Sciatic nerve (tissue), 2 donors: ENCODE measurements at regions not wholly inside any gene's neighbourhood (a gene's known extent, or its start where the extent isn't known, plus 50 kb on each side); places are given as distances from the start of the nearest gene placed in this dataset.

Experiments
- ATAC-seq: fragments of 200-7000 bp; cut with Tn5 transposase; one replicate; pipeline ENCODE4 v1.9.1; 2020; ENCODE audit warnings: mild to moderate bottlenecking, moderate library complexity
- DNase-seq: peaks from one replicate; pipeline ENCODE4 v3.0.0-alpha.2; 2020; ENCODE audit warnings: low spot score
- intact Hi-C: fragments of 100-400 bp; cut with DNase I; formaldehyde crosslinking; loops from one replicate; pipeline ENCODE4 v1.14.2; 2022
- donor health status: DM: no; HTN: no; CAD: no.
- donor health status: DM: no; HTN: no; CAD: no.

DNA sequence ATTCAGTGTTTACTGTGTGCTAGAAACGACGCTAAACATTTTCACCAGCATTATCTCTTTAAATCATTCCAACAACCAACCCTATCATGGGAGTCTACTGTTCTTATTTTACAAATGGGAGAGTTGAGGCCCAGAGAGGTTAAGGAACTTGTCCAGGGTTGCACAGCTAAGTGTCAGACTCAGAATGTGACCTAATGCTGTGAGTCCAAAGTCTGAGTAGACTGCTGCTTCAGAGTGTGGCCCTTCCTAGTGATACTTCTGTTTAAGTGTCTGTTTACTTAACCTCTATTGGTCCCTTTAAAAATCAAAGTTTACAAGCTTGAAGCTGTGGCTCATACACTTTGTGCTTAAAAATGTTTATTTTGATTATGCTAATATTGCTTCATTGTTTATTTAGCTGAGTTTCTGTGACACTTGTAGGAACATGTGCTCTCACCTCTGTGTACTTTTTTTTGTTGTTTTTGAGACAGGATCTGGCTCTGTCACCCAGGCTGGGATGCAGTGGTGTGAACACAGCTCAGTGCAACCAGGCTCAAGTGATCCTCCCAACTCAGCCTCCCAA is 84.4 kb upstream of the SYPL1 start:
- no peak for ATAC-seq
- intact Hi-C loops, result no loop called here
- no peak for DNase-seq

DNA sequence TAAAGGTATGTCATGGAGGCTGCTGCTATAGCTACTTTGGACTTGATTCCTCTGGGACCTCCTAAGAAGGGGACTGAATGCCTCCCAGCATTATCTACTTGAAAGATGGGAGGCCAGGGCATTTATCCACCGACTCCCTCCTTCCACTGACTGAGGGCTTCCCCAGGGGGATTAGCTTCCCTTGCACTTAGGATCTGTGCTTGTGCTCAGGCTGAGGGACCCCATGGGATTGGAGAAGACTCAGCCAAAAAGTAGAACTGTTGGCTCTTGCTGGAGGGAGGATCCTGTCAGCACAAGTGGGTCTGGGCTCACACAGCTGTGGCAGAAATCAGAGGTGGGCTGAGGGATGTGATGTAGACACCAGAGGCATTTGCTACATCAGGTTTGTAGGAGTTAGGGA is 81.5 kb upstream of the SYPL1 start:
- intact Hi-C loops, result no loop called here
- DNase-seq (no peak), ATAC-seq (no peak)

DNA sequence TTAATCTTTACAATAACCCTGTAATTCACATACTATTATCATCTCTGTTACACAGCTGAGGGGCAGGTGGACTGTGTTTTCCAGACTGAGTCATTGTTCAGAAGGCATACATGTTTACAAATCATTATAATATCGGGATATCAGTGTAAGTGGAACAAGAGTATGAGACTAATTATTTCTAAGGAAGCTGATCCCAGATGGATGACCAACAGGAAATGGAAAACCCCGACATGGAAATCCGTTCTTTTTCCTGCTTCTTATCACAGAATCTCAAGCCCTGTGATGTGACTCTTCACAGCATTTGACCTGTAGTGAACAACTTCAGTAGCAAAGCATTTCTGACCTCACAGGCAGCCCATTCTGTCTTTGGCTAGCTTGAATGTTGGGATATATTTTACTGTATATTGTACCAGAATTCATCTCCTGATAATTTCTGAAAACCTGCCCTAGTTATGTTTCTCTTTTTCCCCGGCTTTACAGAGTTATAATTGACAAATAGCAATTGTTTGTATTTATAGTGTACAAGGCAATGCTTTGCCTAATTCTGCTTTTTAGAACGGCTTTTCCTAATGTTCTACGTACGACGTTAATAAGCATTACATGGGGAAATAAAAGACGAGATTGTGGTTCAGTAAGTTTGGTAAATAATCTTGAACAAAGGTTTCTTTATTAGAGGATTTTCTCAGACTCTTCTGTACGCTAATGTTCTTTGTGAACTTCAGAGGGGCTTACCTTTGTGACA is 78.6 kb upstream of the SYPL1 start:
- intact Hi-C loops, result no loop called here
- no peak for ATAC-seq
- no peak for DNase-seq

DNA sequence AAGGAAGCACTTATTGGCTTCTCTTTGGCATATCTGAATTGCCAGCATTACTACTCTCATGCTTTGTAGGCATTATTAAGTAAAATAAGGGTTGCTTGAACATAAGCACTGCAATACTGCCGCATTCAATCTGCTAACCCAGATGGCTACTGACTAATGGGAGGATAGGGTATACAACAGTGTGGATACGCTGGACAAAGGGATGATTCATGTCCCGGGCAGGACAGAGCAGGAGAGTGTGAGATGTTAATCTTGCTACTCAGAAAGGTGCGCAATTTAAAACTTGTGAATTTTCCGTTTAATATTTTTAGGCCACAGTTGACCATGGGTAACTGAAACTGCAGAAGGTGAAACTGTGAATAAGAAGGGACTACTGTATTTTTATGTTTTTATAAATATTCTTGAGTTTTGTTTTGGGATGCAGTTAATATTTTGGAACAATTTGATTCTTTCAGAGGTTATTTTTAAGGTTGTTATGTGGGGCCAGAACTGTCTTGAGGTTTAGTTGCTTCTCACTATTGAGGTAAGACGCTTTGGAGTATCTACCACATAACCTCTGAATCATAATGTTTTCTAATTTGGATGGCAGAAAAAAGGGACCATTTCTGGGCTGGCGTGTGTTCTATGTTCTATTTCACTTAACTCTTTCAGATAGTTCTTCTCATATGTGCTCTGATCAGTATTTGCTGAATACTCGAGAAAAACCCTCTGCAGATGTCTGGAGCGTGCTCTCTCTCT is 75.7 kb upstream of the SYPL1 start:
- DNase-seq (no peak), ATAC-seq (no peak)
- intact Hi-C loops, result no loop called here

DNA sequence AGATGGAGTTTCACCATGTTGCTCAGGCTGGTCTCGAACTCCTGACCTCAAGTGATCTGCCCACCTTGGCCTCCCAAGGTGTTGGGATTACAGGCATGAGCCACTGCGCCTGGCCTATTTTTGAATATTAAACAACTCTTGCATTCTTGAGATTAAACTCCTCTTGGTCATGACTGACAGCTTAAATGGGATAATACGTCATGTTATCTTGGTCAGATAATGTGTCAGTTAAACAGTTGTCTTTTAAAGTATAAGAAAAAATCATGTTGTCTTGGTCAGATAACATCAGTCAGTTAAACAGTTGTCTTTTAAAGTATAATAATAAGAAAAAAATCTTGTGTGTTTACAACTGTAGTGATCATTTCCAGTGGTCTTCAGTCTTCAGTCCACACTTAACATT is 73.6 kb upstream of the SYPL1 start:
- DNase-seq (no peak), ATAC-seq (no peak)
- intact Hi-C loops, result no loop called here

- DNase-seq (no peak), ATAC-seq (no peak)
- intact Hi-C loops, result no loop called here
Observed at GRCh38 chr7:106183952-106184351, 71.8 kb upstream of the SYPL1 start.

- ATAC-seq (no peak), DNase-seq (no peak)
- intact Hi-C loops, result no loop called here
Observed at GRCh38 chr7:106182904-106183303, 70.8 kb upstream of the SYPL1 start.

- intact Hi-C loops, result no loop called here
- no peak for ATAC-seq
Observed at GRCh38 chr7:106181658-106182265, 69.7 kb upstream of the SYPL1 start.

GRCh38 chr7:106180721-106181120 is 68.6 kb upstream of the SYPL1 start:
- intact Hi-C loops, result no loop called here
- ATAC-seq, result no peak
- DNase-seq, result no peak

More at GRCh38 chr7:106181658-106182265, 69.7 kb upstream of the SYPL1 start:
- DNase-seq, result no peak

DNA sequence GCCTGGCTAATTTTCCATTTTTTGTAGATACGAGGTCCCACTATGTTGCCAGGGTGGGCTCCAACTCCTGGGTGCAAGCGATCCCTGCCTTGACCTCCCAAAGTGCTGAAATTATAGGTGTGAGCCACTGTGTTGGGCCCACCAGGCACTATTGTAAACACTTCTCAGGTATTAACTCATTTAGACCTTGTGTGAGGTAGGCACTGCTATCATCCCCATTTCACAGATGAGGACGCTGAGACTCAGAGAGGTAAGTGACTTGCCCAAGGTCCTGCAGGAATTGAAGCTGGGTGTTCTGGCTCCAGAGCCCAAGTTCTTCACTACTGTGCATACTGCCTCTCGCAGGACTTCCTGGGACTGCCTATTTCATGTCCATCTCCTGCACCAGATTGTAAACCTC is 67.1 kb upstream of the SYPL1 start:
- DNase-seq (no peak), ATAC-seq (no peak)
- intact Hi-C loops, result loop anchor here (5.0 kb wide), 1 partner anchor 283 kb away; no protein-coding TSS in a partner anchor

- ATAC-seq (peak; percentile 6), DNase-seq (no peak)
- intact Hi-C loops, result loop anchor here (5.0 kb wide), 1 partner anchor 284 kb away; no protein-coding TSS in a partner anchor
Observed at GRCh38 chr7:106178593-106179134, 66.6 kb upstream of the SYPL1 start.

GRCh38 chr7:106177738-106178592 is 65.9 kb upstream of the SYPL1 start:
- intact Hi-C loops, result loop anchor here (5.0 kb wide), 1 partner anchor 284 kb away; no protein-coding TSS in a partner anchor
- ATAC-seq, result no peak
- DNase-seq, result no peak

DNA sequence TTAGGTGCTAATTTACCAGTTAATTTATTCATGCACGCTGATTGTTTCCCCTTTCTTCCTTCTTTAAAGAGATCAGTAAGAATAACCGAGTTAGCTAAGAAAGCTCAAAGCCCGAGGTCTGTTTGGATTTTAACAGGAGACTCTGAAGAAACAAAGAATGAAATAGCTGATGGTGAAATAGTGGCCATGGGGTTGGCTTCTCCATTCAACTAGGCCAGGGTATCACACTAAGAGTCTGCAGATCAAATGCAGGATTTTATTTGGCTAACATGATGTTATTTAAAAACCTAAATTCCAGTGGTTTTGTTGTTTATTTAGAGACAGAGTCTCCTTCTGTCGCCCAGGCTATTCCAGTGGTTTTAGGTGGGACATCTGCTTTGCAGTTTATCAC is 65.2 kb upstream of the SYPL1 start:
- ATAC-seq (peak; percentile 40), DNase-seq (no peak)
- intact Hi-C loops, result loop anchor here (5.0 kb wide), 1 partner anchor 285 kb away; no protein-coding TSS in a partner anchor

DNA sequence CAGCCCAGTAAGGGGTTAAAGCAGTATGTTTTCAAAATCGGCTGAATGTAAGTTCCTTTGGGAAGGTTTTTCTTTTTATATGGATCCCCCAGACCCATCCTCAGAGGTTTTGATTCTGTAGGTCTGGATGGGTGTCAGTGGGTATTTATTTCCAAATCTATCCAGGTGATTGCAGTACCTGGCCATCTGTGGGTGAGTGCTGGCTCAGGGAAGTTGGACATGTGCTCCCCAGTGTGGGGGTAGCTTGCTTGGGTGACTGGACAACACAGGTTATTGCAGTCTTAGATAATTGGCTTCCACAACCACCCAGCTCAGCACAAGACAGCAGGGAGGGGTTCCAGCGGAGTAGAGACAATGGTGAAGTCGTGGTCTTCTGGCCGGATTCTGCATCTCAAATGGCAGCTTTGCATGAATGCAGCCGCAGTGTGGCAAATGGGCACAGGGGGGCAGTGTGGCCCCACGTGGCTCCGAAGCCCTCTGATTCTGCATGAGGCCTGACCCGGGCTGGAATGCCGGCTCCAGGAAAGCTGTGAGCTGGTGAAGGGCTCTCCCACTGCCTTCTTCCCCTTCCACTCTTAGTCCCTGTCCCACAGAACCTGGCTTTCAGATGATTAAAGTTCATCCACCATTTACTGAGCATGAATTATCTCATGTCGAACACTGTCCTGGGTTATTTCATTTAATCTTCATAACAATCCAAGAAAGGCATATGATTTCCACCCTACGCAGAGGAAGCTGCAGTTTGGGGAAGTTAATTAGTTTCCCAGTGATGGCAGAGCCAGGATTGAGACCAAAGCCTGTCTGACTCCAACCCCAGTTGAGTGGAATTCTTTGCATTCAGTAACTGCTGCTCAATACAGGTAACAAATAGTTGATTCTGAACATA is 64.5 kb upstream of the SYPL1 start:
- intact Hi-C loops, result loop anchor here (5.0 kb wide), 1 partner anchor 286 kb away; no protein-coding TSS in a partner anchor
- ATAC-seq, result peak; percentile 94
- peak; percentile 91 for DNase-seq

GRCh38 chr7:106175507-106175906 is 63.4 kb upstream of the SYPL1 start:
- ATAC-seq (no peak), DNase-seq (no peak)
- intact Hi-C loops, result loop anchor here (5.0 kb wide), 1 partner anchor 287 kb away; no protein-coding TSS in a partner anchor

GRCh38 chr7:106170651-106171050 is 58.5 kb upstream of the SYPL1 start:
- intact Hi-C loops, result no loop called here
- no peak for ATAC-seq
- no peak for DNase-seq

- no peak for DNase-seq
- ATAC-seq, result no peak
- intact Hi-C loops, result no loop called here
Observed at GRCh38 chr7:106169821-106170610, 57.9 kb upstream of the SYPL1 start.
